ENCODE measurements at regions not wholly inside any gene's neighbourhood (a gene's known extent, or its start where the extent isn't known, plus 50 kb on each side); places are given as distances from the start of the nearest gene placed in this dataset.
"Not testable (repeated sequence)": the region's sequence is repeated elsewhere in the genome, so short reads cannot be mapped to it uniquely, and the experiment has no call there.

DNA sequence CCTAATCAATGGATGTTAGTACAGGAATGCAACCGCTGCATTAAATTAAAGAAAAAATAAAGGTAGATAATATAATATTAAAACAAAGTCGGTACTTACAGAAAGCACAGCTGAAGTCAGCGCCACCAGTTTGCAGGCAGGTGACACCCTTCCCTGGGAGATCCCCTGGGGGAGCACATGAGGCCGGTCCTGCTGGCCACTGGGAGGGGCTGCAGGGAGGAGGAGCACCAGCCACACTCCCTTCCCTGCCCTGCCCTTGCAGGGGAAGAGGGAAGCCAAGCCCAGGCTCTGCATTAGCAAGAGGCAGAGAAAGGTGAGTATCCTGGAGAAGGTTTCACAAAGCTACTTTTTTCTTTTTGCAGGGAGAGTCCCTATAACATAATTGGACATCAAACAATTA is 507.0 kb downstream of the AJAP1 start:
- Mint-ChIP-seq H3K27me3 (peaks cover 1% of the 10 kb centered on the region), H3K4me1 (no peaks in the 10 kb centered on the region), H3K4me3 (no peak overlapping the region)

DNA sequence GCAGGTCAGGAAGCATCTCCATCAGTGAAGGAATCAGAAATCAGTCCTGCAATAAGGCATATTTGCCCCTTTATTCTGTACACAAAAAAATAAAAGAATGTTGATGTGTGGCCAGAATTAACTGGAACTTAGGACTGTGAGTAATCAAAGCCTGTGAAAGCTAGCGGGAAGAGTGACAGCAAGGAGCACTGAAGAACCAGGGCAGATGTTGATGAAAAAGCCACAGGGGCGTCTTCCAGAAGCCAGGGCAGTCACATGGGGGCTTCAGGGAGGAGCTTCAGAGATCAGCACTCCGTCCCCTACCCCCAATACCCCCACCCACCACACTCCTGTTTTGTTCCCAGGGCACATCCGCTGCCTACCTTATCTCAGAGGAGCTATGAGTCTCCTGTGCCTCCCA is 502.8 kb downstream of the AJAP1 start:
- peaks cover 1% of the 10 kb centered on the region for H3K27me3 Mint-ChIP-seq
- no peaks in the 10 kb centered on the region for H3K36me3 Mint-ChIP-seq
- no peak overlapping the region for H3K27ac Mint-ChIP-seq
- H3K4me3 Mint-ChIP-seq = no peak overlapping the region
- no peaks in the 10 kb centered on the region for H3K9me3 Mint-ChIP-seq
- H3K4me1 Mint-ChIP-seq = no peaks in the 10 kb centered on the region

More for the DNA sequence above, 507.0 kb downstream of the AJAP1 start:
- Mint-ChIP-seq H3K27ac (no peak overlapping the region), H3K36me3 (no peaks in the 10 kb centered on the region), H3K9me3 (no peaks in the 10 kb centered on the region)

DNA sequence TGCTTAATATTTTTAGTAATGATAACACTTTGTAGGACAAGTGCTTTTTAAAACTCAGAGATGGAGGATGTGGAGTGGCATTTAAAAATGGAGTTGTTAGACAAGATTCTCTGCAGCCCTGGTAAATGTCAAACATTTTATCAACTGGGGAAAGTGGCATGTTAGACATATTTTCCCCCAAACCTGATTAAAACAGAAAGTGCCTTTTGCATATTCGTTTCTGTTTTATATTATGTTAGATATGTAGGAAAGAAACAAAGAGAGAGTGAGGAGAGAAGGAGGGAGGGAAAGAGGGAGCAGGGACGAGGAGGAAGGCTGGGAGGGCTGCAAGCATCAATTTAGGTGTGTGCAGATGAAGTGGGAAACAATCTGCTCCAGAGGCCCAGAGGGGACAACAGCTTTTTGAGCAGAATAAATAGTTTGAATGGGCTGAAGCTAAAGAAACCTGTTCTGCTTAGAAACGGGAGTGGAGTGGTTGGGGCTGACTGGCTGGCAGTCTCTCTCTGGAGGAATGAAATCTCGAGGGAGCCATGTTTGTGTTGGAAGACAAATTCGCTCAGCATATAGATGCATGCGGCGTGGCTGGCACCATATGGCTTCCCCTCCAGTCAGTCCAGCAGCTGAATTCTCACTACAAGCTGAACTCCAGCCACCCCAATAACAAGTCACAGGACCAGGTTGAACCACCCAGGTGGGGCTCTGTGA is 502.2 kb downstream of the AJAP1 start:
- no peak overlapping the region for H3K4me3 Mint-ChIP-seq
- no peaks in the 10 kb centered on the region for H3K9me3 Mint-ChIP-seq
- peaks cover 1% of the 10 kb centered on the region for H3K27me3 Mint-ChIP-seq
- no peaks in the 10 kb centered on the region for H3K4me1 Mint-ChIP-seq
- H3K27ac Mint-ChIP-seq = no peak overlapping the region
- H3K36me3 Mint-ChIP-seq = no peaks in the 10 kb centered on the region

DNA sequence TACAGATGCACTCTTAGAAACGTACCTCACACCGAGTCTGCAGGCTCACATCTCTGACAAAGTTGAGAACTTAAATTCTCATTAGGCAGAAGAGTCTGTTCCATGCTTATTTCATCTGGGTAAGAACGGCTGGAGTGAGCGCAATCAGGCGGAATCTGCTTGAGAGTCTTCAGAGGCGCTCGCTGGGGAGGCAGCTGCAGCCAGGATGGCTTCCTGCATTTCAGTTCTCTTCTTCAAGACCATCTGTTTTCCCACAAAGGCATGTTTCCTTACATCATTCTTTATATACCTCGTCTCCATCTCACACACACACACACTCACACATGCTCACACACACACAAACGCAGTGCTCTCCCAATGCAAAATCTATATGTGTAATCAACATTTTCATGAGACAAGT is 497.1 kb downstream of the AJAP1 start:
- Mint-ChIP-seq H3K4me1 (no peaks in the 10 kb centered on the region), H3K9me3 (no peaks in the 10 kb centered on the region), H3K36me3 (no peaks in the 10 kb centered on the region), H3K4me3 (no peak overlapping the region), H3K27ac (no peak overlapping the region), H3K27me3 (no peaks in the 10 kb centered on the region)

DNA sequence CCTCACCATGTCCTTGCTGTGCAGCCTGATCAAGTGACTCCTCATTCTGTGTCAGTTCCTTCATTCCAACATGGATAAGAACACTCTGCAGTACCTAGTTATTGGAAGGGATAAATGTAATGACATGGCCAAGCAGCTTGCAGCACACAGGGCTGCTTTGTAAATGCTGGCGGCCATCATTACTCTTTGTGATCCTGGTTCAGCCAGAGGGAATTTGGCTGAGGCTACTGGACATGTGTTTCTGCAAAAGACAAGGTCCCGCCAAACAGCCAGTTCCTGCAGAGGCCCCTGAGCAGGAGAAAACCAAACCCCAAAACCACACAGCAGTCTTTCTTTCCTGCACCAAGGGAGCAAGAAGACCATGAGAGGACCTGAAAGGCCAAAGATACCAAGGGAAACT is 495.8 kb downstream of the AJAP1 start:
- H3K4me3 Mint-ChIP-seq = no peak overlapping the region
- no peaks in the 10 kb centered on the region for H3K9me3 Mint-ChIP-seq
- peaks cover 2% of the 10 kb centered on the region for H3K27me3 Mint-ChIP-seq
- no peaks in the 10 kb centered on the region for H3K4me1 Mint-ChIP-seq
- no peaks in the 10 kb centered on the region for H3K36me3 Mint-ChIP-seq
- no peak overlapping the region for H3K27ac Mint-ChIP-seq

DNA sequence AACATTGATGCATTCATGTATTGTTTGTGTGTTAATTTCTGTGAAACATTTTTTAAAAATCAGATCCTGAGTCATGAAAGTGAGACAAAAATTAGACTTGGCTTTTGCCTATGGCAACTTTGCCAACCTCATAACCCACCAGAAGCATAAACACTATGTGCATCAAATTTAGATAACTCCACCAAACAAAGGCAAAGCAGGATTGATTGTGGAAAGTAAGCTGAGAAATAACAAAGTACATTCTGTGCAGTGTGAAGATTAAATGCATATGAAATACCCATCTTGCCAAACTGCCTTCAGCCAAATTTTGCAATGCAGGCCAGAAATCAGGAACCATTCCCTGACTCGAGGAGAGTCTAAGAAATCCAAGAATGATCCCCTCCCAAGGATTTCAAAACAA is 493.4 kb downstream of the AJAP1 start:
- peaks cover 6% of the 10 kb centered on the region for H3K27me3 Mint-ChIP-seq
- no peaks in the 10 kb centered on the region for H3K36me3 Mint-ChIP-seq
- H3K4me1 Mint-ChIP-seq = no peaks in the 10 kb centered on the region
- no peak overlapping the region for H3K27ac Mint-ChIP-seq
- no peaks in the 10 kb centered on the region for H3K9me3 Mint-ChIP-seq
- no peak overlapping the region for H3K4me3 Mint-ChIP-seq

DNA sequence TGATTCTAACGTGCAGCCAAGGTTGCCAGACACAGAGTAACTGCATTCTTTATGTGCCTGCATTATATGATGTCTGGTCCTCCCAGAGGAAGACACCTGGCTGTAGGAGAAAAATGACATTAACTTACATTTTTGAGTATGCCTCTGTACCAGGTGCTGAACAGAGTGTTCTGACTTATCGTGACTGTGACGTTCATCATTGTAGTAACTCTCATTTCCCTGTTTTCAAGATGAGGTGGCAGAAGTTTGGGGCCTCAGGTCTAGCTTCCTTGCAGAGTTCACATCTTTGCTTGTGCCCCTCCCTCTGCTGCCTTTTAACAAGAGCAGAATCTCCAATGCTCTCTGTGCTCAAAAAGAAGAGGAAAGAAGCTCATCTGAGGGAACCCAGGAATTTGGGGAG is 488.0 kb downstream of the AJAP1 start:
- peaks cover 6% of the 10 kb centered on the region for H3K27me3 Mint-ChIP-seq
- H3K4me3 Mint-ChIP-seq = no peak overlapping the region
- H3K9me3 Mint-ChIP-seq = no peaks in the 10 kb centered on the region
- H3K4me1 Mint-ChIP-seq = no peaks in the 10 kb centered on the region
- H3K36me3 Mint-ChIP-seq = no peaks in the 10 kb centered on the region
- no peak overlapping the region for H3K27ac Mint-ChIP-seq

DNA sequence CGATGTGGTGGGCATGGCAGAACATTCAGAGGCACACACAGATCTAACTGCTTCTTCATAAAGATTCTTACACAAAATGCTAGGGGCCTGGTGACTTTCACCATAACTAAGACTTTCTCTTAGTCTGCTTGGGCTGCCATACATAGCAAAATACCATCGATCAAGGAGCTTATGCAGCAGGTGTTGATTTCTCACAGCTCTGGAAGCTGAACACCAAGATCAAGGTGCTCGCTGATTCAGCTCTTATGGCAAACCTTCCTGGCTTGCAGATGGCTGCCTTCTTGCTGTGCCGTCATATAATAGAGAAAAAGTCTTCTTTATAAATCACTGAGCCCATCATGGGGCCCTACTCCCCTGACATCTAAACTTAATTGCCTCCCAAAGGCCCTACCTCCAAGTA is 487.3 kb downstream of the AJAP1 start:
- Mint-ChIP-seq H3K27me3 (peaks cover 6% of the 10 kb centered on the region), H3K9me3 (no peaks in the 10 kb centered on the region), H3K36me3 (no peaks in the 10 kb centered on the region), H3K4me3 (no peak overlapping the region), H3K4me1 (no peaks in the 10 kb centered on the region), H3K27ac (no peak overlapping the region)

DNA sequence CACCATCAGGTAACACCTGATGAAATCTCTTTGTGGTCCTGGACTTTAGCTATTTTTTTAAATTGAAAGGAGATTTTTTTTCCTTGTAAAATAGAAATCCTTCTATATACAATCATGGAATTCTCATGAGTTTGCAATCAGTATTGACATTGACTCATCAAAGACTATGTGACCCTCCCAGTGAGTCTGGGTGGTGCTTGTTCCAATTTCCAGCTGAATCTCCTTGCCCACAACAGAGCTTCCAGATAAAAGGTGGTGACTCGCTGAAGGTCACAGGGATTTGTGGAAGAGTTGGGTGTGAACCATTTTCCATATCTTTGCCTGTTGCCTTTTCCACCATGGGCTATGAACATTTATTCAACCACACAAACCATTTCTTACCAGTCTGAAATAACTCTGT is 486.6 kb downstream of the AJAP1 start:
- Mint-ChIP-seq H3K9me3 (no peaks in the 10 kb centered on the region), H3K36me3 (no peaks in the 10 kb centered on the region), H3K27ac (no peak overlapping the region), H3K4me3 (no peak overlapping the region), H3K27me3 (peaks cover 6% of the 10 kb centered on the region), H3K4me1 (no peaks in the 10 kb centered on the region)

DNA sequence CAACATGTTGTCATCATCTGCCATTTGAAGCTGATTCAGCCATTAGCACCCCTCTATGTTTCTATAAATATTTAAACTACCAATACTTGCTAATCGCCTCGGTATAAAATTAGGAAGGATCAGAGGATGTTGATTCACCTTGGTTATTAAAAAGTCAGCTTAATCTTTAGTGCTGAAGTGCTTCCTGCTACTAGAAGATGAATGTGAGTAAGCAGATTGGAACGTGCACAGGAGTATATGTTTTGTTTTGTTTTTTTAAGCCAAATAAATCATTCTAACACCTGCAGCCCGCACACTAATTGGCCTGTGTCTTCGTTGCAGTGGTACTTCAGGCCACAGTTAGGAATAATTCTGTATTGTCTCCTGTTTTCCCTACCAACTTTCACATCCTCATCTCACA is 485.7 kb downstream of the AJAP1 start:
- Mint-ChIP-seq H3K4me3 (no peak overlapping the region), H3K4me1 (no peaks in the 10 kb centered on the region), H3K27ac (no peak overlapping the region), H3K36me3 (no peaks in the 10 kb centered on the region), H3K27me3 (peaks cover 3% of the 10 kb centered on the region), H3K9me3 (no peaks in the 10 kb centered on the region)

DNA sequence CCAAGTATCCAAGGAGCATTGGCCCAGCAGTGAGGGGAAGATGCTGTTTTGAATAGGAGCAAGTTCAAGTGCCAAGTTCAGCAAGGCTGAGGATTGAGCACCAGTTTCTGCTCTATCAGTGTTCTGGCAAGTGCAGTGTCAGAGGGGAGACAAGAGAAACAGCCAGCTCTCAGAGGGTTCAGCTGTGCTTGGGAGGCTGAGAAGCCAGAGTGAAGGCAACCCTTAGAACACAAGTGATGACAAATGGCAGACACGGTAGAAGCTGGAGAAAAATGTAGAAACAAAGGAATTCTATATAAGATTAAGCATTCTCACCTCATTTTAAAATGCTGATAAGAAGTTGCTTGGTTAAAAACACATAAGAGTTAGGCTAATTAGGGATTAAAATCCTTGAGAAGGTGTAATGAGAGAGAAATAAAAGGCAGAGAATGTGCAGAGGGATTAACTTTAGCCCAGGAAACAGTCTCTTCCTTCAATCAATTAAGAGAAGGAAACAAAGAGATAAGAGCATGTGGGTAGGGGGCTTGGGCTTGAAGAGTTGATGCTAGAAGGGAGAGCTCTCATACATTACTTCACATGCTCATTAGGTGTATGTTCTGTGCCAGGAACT is 475.4 kb downstream of the AJAP1 start:
- peaks cover 4% of the 10 kb centered on the region for H3K27me3 Mint-ChIP-seq
- H3K27ac Mint-ChIP-seq = no peak overlapping the region
- H3K36me3 Mint-ChIP-seq = no peaks in the 10 kb centered on the region
- no peak overlapping the region for H3K4me3 Mint-ChIP-seq
- H3K9me3 Mint-ChIP-seq = no peaks in the 10 kb centered on the region
- H3K4me1 Mint-ChIP-seq = no peaks in the 10 kb centered on the region

DNA sequence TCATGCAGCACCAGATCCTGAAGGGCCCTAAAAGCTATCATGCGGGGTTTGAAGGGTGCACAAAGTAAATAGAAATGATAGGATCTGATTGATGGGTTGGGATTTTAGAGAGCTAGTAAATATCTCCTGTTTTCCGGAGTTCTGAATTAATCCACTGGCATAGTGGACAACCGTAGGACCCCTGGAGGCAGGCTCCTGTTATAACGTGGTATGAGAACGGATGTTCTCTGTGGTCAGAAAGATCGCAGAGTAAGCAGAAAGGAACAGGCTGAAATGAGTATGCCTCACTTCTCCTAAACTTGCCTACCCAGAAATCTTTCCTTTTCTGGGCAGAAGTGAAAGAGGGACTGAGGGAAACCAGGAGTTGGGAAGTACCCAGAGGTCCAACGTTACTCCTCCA is 470.8 kb downstream of the AJAP1 start:
- Mint-ChIP-seq H3K27ac (no peak overlapping the region), H3K4me3 (no peak overlapping the region), H3K4me1 (no peaks in the 10 kb centered on the region), H3K27me3 (peaks cover 4% of the 10 kb centered on the region), H3K9me3 (no peaks in the 10 kb centered on the region), H3K36me3 (no peaks in the 10 kb centered on the region)

DNA sequence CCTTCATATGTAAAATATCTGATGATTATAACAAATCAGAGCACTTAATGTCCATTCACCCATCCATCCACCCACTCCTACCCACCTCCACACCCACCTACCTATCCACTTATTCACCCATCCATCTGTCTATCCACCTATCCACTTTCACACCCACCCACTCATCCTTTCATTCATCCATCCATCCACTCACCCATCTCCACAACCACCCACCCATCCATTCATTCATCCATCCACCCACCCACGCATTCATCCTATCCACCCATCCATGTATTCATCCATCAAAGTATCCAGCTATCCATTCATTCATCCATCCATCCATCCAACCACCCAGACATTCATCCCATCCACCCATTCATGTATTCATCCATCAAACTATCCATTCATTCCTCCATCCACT is 466.1 kb downstream of the AJAP1 start:
- no peaks in the 10 kb centered on the region for H3K36me3 Mint-ChIP-seq
- no peaks in the 10 kb centered on the region for H3K27me3 Mint-ChIP-seq
- no peaks in the 10 kb centered on the region for H3K9me3 Mint-ChIP-seq
- H3K4me1 Mint-ChIP-seq = no peaks in the 10 kb centered on the region
- no peak overlapping the region for H3K4me3 Mint-ChIP-seq
- H3K27ac Mint-ChIP-seq = no peak overlapping the region

DNA sequence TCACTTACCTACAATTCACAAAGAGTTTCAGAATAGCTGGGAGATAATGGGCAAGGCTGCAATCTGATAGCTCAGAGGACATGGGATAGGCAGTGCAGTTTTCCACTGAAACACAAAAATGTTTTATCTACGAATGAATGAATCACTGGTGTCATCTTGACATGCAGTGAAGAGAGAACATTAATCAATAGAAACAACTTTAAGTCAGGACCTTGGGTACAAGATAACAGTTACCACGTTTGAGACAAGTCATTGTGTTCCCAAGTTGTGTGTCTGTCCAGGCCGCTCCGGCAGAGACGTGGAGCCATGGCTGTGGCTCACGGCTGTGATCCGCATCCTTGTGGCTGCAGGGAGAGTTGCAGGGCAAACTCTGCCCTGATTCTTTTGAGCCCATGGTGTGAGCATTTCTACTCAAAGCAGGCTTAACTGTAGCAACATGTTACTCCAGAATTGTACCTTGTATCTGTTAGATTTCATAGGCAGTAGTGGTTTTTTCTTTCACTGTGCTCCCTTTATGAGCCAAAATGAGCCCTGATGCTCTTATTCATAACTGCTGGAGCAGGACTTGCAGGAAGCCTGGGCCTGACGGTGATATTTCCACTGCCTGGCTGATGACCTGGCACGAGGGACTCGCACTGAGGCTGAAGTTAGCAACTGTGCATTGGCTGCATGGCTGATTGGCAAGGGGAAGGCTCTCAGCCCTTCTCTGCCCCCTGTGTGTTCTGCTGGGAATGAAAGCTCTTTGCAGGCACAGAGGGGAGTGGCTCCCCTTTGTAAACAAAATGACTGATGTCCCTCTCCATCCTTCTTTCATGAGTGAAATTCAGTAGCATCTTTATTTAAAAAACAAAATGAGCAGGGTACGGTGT is 465.2 kb downstream of the AJAP1 start:
- H3K27ac Mint-ChIP-seq = no peak overlapping the region
- no peaks in the 10 kb centered on the region for H3K27me3 Mint-ChIP-seq
- no peaks in the 10 kb centered on the region for H3K9me3 Mint-ChIP-seq
- no peak overlapping the region for H3K4me3 Mint-ChIP-seq
- H3K4me1 Mint-ChIP-seq = no peaks in the 10 kb centered on the region
- no peaks in the 10 kb centered on the region for H3K36me3 Mint-ChIP-seq

DNA sequence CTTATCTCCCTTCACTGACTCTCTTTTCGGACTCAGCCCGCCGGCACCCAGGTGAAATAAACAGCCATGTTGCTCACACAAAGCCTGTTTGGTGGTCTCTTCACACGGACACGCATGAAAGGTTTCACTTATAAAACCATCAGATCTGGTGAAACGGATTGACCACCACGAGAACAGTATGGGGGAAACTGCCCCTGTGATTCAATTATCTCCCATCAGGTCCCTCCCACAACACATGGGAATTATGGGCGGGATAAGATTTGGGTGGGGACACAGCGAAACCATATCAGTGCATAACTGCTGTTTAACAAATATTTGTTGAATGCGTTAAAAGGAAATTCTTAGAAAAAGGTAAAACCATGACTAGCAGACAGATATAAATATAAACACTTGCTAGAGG is 464.4 kb downstream of the AJAP1 start:
- H3K36me3 Mint-ChIP-seq, H3K27ac Mint-ChIP-seq, H3K4me3 Mint-ChIP-seq, H3K27me3 Mint-ChIP-seq, H3K9me3 Mint-ChIP-seq, H3K4me1 Mint-ChIP-seq: not testable (repeated sequence)

DNA sequence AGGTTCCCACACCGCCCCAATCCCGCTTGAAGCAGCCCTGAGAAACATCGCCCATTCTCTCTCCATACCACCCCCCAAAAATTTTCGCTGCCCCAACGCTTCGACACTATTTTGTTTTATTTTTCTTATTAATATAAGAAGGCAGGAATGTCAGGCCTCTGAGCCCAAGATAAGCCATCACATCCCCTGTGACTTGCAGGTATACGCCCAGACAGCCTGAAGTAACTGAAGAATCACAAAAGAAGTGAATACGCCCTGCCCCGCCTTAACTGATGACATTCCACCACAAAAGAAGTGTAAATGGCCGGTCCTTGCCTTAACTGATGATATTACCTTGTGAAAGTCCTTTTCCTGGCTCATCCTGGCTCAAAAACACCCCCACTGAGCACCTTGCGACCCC is 463.9 kb downstream of the AJAP1 start:
- H3K27me3 Mint-ChIP-seq, H3K9me3 Mint-ChIP-seq, H3K4me1 Mint-ChIP-seq, H3K27ac Mint-ChIP-seq, H3K36me3 Mint-ChIP-seq, H3K4me3 Mint-ChIP-seq: not testable (repeated sequence)

All from activated naive CD4-positive, alpha-beta T cell treated with anti-CD3 and anti-CD28 coated beads, Interleukin-2, amount 50 U/mL, for 24 hours (primary cell).